ENCODE measurements at regions not wholly inside any gene's neighbourhood (a gene's known extent, or its start where the extent isn't known, plus 50 kb on each side); places are given as distances from the start of the nearest gene placed in this dataset.

GRCh38 chr7:156560075-156560474 lies 80.5 kb upstream of the RNF32 start:
- Mint-ChIP-seq H3K27me3 (peaks cover 8% of the 10 kb centered on the region), H3K36me3 (ENCODE audit: low read depth) (peaks cover 2% of the 10 kb centered on the region), H3K4me3 (no peak overlapping the region), H3K9me3 (peaks cover 13% of the 10 kb centered on the region), H3K4me1 (ENCODE audit: low read depth) (no peaks in the 10 kb centered on the region), H3K27ac (no peak overlapping the region)
- POLR2A ChIA-PET, result no interaction called here
- TF ChIP-seq, protein P1, sequence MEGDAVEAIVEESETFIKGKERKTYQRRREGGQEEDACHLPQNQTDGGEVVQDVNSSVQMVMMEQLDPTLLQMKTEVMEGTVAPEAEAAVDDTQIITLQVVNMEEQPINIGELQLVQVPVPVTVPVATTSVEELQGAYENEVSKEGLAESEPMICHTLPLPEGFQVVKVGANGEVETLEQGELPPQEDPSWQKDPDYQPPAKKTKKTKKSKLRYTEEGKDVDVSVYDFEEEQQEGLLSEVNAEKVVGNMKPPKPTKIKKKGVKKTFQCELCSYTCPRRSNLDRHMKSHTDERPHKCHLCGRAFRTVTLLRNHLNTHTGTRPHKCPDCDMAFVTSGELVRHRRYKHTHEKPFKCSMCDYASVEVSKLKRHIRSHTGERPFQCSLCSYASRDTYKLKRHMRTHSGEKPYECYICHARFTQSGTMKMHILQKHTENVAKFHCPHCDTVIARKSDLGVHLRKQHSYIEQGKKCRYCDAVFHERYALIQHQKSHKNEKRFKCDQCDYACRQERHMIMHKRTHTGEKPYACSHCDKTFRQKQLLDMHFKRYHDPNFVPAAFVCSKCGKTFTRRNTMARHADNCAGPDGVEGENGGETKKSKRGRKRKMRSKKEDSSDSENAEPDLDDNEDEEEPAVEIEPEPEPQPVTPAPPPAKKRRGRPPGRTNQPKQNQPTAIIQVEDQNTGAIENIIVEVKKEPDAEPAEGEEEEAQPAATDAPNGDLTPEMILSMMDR (IDR thresholded peaks at IDR 0.05), result no peak
- ATAC-seq (no peak), DNase-seq (no peak)
- CTCF ChIA-PET, result no interaction called here
- intact Hi-C loops (cut with micrococcal nuclease), result no loop called here

DNA sequence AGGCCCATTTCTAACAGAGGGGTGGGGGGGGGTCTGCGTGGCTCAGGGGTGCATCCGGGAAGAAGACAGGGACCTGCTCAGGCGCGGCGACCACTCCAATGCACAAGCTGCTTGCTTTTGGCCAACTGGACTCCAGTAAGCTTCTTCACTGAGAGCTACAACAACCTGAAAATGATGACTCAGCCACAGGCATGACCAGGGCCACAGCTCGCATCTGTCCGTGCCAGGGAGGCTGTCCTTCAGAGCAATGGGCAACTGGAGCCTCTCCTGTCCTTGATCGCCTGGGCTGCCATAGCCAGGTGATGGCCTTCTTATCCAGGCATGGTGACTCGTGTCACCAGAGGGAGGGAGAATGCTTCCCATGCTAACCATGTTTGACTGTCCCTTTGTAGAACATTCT lies 81.6 kb upstream of the RNF32 start:
- Mint-ChIP-seq H3K27me3 (peaks cover 8% of the 10 kb centered on the region), H3K4me1 (ENCODE audit: low read depth) (no peaks in the 10 kb centered on the region), H3K27ac (no peak overlapping the region), H3K9me3 (peaks cover 5% of the 10 kb centered on the region), H3K4me3 (no peak overlapping the region), H3K36me3 (ENCODE audit: low read depth) (peaks cover under 1% of the 10 kb centered on the region)
- ChIA-PET CTCF (no interaction called here), POLR2A (no interaction called here)
- TF ChIP-seq, protein P1 (IDR thresholded peaks at IDR 0.05), result no peak
- intact Hi-C loops (cut with micrococcal nuclease), result no loop called here
- ATAC-seq (no peak), DNase-seq (no peak)

DNA sequence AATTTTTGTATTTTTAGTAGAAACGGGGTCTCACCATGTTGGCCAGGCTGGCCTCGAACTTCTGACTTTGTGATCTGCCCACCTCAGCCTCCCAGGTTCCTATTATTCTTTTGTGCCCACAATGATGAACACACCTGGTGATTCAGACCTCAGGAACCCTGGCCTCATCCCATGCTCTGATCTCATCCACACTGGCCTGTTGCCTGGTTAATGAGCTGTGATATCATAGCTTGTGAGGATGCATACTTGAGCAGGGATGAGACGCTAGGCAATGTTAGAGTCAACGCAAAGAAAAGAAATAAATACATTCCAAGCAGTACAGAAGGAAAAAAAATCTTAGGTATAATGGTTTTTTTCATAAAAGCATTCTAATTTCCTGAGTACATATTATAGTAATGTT lies 82.4 kb upstream of the RNF32 start:
- intact Hi-C loops (cut with micrococcal nuclease), result no loop called here
- H3K4me1 Mint-ChIP-seq (ENCODE audit: low read depth), result no peaks in the 10 kb centered on the region
- no peaks in the 10 kb centered on the region for H3K36me3 Mint-ChIP-seq (ENCODE audit: low read depth)
- H3K27ac Mint-ChIP-seq, result no peak overlapping the region
- ATAC-seq (no peak), DNase-seq (no peak)
- H3K4me3 Mint-ChIP-seq, result no peak overlapping the region
- ChIA-PET CTCF (no interaction called here), POLR2A (no interaction called here)
- no peaks in the 10 kb centered on the region for H3K9me3 Mint-ChIP-seq
- peaks cover 8% of the 10 kb centered on the region for H3K27me3 Mint-ChIP-seq
- TF ChIP-seq, protein P1 (IDR thresholded peaks at IDR 0.05), result no peak

DNA sequence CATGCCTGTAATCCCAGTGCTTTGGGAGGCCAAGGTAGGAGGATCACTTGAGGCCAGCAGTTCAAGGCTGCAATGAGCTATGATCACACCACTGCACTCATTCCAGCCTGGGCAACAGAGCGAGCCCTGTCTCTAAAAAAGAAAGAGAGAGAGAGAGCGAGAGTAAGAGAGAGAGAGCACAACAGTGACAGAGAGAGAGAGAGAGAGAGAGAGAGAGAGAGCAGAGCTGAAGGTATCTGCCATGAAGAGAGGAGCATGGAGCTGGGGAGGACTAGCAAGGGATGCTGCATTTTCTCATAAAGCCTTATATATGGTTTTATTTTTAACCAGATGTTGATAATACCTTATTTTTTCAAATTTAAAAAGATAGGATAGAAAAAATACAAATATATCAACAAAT lies 84.5 kb upstream of the RNF32 start:
- CTCF ChIA-PET, result no interaction called here
- H3K27me3 Mint-ChIP-seq, result peaks cover 6% of the 10 kb centered on the region
- no peak overlapping the region for H3K27ac Mint-ChIP-seq
- no peaks in the 10 kb centered on the region for H3K36me3 Mint-ChIP-seq (ENCODE audit: low read depth)
- TF ChIP-seq, protein P1 (IDR thresholded peaks at IDR 0.05), result no peak
- ATAC-seq, result no peak
- no peak overlapping the region for H3K4me3 Mint-ChIP-seq
- H3K9me3 Mint-ChIP-seq, result no peaks in the 10 kb centered on the region
- DNase-seq, result no peak
- POLR2A ChIA-PET, result no interaction called here
- H3K4me1 Mint-ChIP-seq (ENCODE audit: low read depth), result no peaks in the 10 kb centered on the region
- intact Hi-C loops (cut with micrococcal nuclease), result no loop called here

GRCh38 chr7:156554488-156554887 lies 86.1 kb upstream of the RNF32 start:
- Mint-ChIP-seq H3K4me1 (ENCODE audit: low read depth) (no peaks in the 10 kb centered on the region), H3K36me3 (ENCODE audit: low read depth) (no peaks in the 10 kb centered on the region), H3K27me3 (peaks cover 3% of the 10 kb centered on the region), H3K9me3 (no peaks in the 10 kb centered on the region), H3K27ac (no peak overlapping the region), H3K4me3 (no peak overlapping the region)
- no peak for DNase-seq
- ChIA-PET CTCF (no interaction called here), POLR2A (no interaction called here)
- ATAC-seq, result no peak
- intact Hi-C loops (cut with micrococcal nuclease), result no loop called here
- TF ChIP-seq, protein P1 (IDR thresholded peaks at IDR 0.05), result no peak
